ENCODE measurements at regions not wholly inside any gene's neighbourhood (a gene's known extent, or its start where the extent isn't known, plus 50 kb on each side); places are given as distances from the start of the nearest gene placed in this dataset.

DNA sequence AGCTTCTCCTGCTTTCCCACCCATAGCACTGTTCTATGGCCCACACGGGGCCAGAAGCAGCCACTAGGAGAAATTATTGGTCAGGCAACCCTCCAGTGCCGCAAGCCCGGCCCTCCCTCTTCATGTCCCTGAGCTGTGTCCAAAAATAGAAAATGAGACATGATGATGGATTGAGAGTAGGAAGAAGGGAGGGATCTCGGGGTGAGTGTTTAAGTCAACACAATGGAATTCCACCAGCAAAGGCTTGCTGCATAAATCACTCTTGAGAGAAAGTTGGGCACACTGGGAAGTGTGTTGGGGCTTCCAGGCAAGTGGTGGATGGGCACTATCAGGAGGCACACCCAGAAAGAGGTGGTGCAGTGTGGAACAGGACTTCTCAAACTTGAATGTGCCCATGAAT lies 94.2 kb downstream of the LLPH start:
- TF ChIP-seq ATF3 (IDR thresholded peaks at IDR 0.05; ENCODE audit: insufficient read depth, low read depth, low read length), result no peak
- TF ChIP-seq POLR2A (IDR thresholded peaks at IDR 0.05; ENCODE audit: control extremely low read depth in 1 of 2, low read depth in 2 of 2, low read length in 2 of 2), result no peak
- no peak for TF ChIP-seq NRF1 (IDR thresholded peaks at IDR 0.05; ENCODE audit: low read depth, low read length)
- TF ChIP-seq MAFK (IDR thresholded peaks at IDR 0.05; ENCODE audit: low read depth, low read length), result no peak
- no peak for TF ChIP-seq MAX (IDR thresholded peaks at IDR 0.05)
- TF ChIP-seq, protein P1, sequence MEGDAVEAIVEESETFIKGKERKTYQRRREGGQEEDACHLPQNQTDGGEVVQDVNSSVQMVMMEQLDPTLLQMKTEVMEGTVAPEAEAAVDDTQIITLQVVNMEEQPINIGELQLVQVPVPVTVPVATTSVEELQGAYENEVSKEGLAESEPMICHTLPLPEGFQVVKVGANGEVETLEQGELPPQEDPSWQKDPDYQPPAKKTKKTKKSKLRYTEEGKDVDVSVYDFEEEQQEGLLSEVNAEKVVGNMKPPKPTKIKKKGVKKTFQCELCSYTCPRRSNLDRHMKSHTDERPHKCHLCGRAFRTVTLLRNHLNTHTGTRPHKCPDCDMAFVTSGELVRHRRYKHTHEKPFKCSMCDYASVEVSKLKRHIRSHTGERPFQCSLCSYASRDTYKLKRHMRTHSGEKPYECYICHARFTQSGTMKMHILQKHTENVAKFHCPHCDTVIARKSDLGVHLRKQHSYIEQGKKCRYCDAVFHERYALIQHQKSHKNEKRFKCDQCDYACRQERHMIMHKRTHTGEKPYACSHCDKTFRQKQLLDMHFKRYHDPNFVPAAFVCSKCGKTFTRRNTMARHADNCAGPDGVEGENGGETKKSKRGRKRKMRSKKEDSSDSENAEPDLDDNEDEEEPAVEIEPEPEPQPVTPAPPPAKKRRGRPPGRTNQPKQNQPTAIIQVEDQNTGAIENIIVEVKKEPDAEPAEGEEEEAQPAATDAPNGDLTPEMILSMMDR (IDR thresholded peaks at IDR 0.05; ENCODE audit: control extremely low read depth in 1 of 3, insufficient read depth in 1 of 3, low read depth in 1 of 3, low read length in 3 of 3), result no peak
- TF ChIP-seq, protein P2, sequence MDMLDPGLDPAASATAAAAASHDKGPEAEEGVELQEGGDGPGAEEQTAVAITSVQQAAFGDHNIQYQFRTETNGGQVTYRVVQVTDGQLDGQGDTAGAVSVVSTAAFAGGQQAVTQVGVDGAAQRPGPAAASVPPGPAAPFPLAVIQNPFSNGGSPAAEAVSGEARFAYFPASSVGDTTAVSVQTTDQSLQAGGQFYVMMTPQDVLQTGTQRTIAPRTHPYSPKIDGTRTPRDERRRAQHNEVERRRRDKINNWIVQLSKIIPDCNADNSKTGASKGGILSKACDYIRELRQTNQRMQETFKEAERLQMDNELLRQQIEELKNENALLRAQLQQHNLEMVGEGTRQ (IDR thresholded peaks at IDR 0.05; ENCODE audit: low read length), result no peak
- TF ChIP-seq TAF7 (optimal IDR thresholded peaks at IDR 0.05; ENCODE audit: borderline replicate concordance, low read depth, low read length), result no peak
- no peak for TF ChIP-seq BRCA1 (IDR thresholded peaks at IDR 0.05; ENCODE audit: low read depth, low read length)
- no peak for TF ChIP-seq EP300 (IDR thresholded peaks at IDR 0.05; ENCODE audit: borderline replicate concordance in 1 of 2, low read depth in 2 of 2, low read length in 2 of 2)
